LoVo (cell line): ENCODE measurements at regions not wholly inside any gene's neighbourhood (a gene's known extent, or its start where the extent isn't known, plus 50 kb on each side); places are given as distances from the start of the nearest gene placed in this dataset.

Experiments used
- DNase-seq: peaks from one replicate; pipeline ENCODE4 v3.0.0-alpha.2; 2016; ENCODE audit warnings: low spot score

- no peak for DNase-seq
Observed at GRCh38 chrX:5829469-5829868, 399.2 kb downstream of the NLGN4X start.

GRCh38 chrX:5829060-5829459, 399.6 kb downstream of the NLGN4X start:
- no peak for DNase-seq

- no peak for DNase-seq
Observed at GRCh38 chrX:5823903-5824302, 404.8 kb downstream of the NLGN4X start.

GRCh38 chrX:5810636-5811035, 418.0 kb downstream of the NLGN4X start:
- no peak for DNase-seq

GRCh38 chrX:5807181-5807580, 421.5 kb downstream of the NLGN4X start:
- no peak for DNase-seq

- no peak for DNase-seq
Observed at GRCh38 chrX:5802391-5802790, 426.3 kb downstream of the NLGN4X start.

- DNase-seq = no peak
Observed at GRCh38 chrX:5791721-5792120, 436.9 kb downstream of the NLGN4X start.

- DNase-seq = no peak
Observed at GRCh38 chrX:5788910-5789309, 439.8 kb downstream of the NLGN4X start.

- DNase-seq = no peak
Observed at GRCh38 chrX:5780821-5781220, 447.8 kb downstream of the NLGN4X start.

GRCh38 chrX:5775846-5776430, 452.7 kb downstream of the NLGN4X start:
- DNase-seq = no peak

- no peak for DNase-seq
Observed at GRCh38 chrX:5774446-5774845, 454.2 kb downstream of the NLGN4X start.

GRCh38 chrX:5771441-5771840, 457.2 kb downstream of the NLGN4X start:
- DNase-seq = no peak

GRCh38 chrX:5756616-5757015, 472.1 kb downstream of the NLGN4X start:
- no peak for DNase-seq

GRCh38 chrX:5753291-5753690, 475.4 kb downstream of the NLGN4X start:
- no peak for DNase-seq

GRCh38 chrX:5752831-5753230, 475.8 kb downstream of the NLGN4X start:
- DNase-seq = no peak

GRCh38 chrX:5748586-5749150, 480.0 kb downstream of the NLGN4X start:
- no peak for DNase-seq

- DNase-seq = no peak
Observed at GRCh38 chrX:5746231-5746630, 482.4 kb downstream of the NLGN4X start.

GRCh38 chrX:5733501-5733900, 495.2 kb downstream of the NLGN4X start:
- no peak for DNase-seq

GRCh38 chrX:5730556-5730955, 498.1 kb downstream of the NLGN4X start:
- no peak for DNase-seq

- DNase-seq = no peak
Observed at GRCh38 chrX:5726224-5726623, 502.4 kb downstream of the NLGN4X start.

- DNase-seq = no peak
Observed at GRCh38 chrX:5724123-5724522, 504.5 kb downstream of the NLGN4X start.

GRCh38 chrX:5718651-5719050, 510.0 kb downstream of the NLGN4X start:
- no peak for DNase-seq

GRCh38 chrX:5716666-5717065, 512.0 kb downstream of the NLGN4X start:
- DNase-seq = no peak

- DNase-seq = no peak
Observed at GRCh38 chrX:5708251-5708650, 520.4 kb downstream of the NLGN4X start.
